SK-N-SH treated with all-trans-retinoic acid at 6 μM for 48 hours (cell line): ENCODE measurements at regions not wholly inside any gene's neighbourhood (a gene's known extent, or its start where the extent isn't known, plus 50 kb on each side); places are given as distances from the start of the nearest gene placed in this dataset.

Source experiments
- ARNTL ChIP-seq: fragments of 450-650 bp; formaldehyde crosslinking; IDR thresholded peaks from 2 replicates; pipeline ENCODE4 v1.5.0; 2020; ENCODE audit warnings: low read depth, mild to moderate bottlenecking, moderate library complexity, borderline replicate concordance
- CREB5 ChIP-seq: fragments of 250-450 bp; sonication (Bioruptor Pico); IDR thresholded peaks from 2 replicates; pipeline ENCODE4 v1.5.1; 2020; ENCODE audit warnings: low read depth, mild to moderate bottlenecking, moderate library complexity
- CSRNP3 ChIP-seq: fragments of 250-450 bp; sonication (Bioruptor Pico); IDR thresholded peaks from 2 replicates; pipeline ENCODE4 v1.5.1; 2021; ENCODE audit warnings: mild to moderate bottlenecking, moderate library complexity
- ISL1 ChIP-seq: fragments of 250-450 bp; sonication (Bioruptor Pico); IDR thresholded peaks from 2 replicates; pipeline ENCODE4 v2.1.2; 2022; ENCODE audit warnings: mild to moderate bottlenecking, moderate library complexity
- OSR1 ChIP-seq: fragments of 250-450 bp; sonication (Bioruptor Pico); IDR thresholded peaks from 2 replicates; pipeline ENCODE4 v1.8.0; 2022; ENCODE audit warnings: moderate library complexity, mild to moderate bottlenecking, inconsistent platforms
- RARB ChIP-seq: fragments of 250-450 bp; sonication (Bioruptor Pico); IDR thresholded peaks from 2 replicates; pipeline ENCODE4 v1.8.0; 2021; ENCODE audit warnings: mild to moderate bottlenecking, moderate library complexity
- TSHZ2 ChIP-seq: fragments of 250-450 bp; sonication (Bioruptor Pico); IDR thresholded peaks from 2 replicates; pipeline ENCODE4 v1.5.0; 2020; ENCODE audit warnings: mild to moderate bottlenecking, moderate library complexity
- ZC3H10 ChIP-seq: fragments of 250-450 bp; sonication (Bioruptor Pico); IDR thresholded peaks from 2 replicates; pipeline ENCODE4 v1.5.1; 2021; ENCODE audit warnings: mild to moderate bottlenecking, moderate library complexity
- ZFP3 ChIP-seq: fragments of 250-450 bp; sonication (Bioruptor Pico); IDR thresholded peaks from 2 replicates; pipeline ENCODE4 v1.5.0; 2020; ENCODE audit warnings: mild to moderate bottlenecking, moderate library complexity
- ZNF565 ChIP-seq: fragments of 450-650 bp; formaldehyde crosslinking; conservative IDR thresholded peaks from 2 replicates; pipeline ENCODE4 v1.5.0; 2020; ENCODE audit warnings: low read depth, mild to moderate bottlenecking, moderate library complexity
- ZNF70 ChIP-seq: fragments of 450-650 bp; formaldehyde crosslinking; IDR thresholded peaks from 2 replicates; pipeline ENCODE4 v1.5.0; 2020; ENCODE audit warnings: mild to moderate bottlenecking, moderate library complexity

GRCh38 chr15:53389271-53390037 lies 370.0 kb downstream of the WDR72 start:
- TF ChIP-seq CREB5 (CRISPR knock-in tag) (no peak), ZNF70 (no peak), ZC3H10 (no peak), ISL1 (CRISPR knock-in tag) (no peak), CSRNP3 (CRISPR knock-in tag) (no peak), RARB (CRISPR knock-in tag) (no peak), ZNF565 (no peak), OSR1 (no peak), TSHZ2 (CRISPR knock-in tag) (no peak), ARNTL (CRISPR knock-in tag) (no peak), ZFP3 (CRISPR knock-in tag) (no peak)
